MV-4-11 (cell line): ENCODE measurements at regions not wholly inside any gene's neighbourhood (a gene's known extent, or its start where the extent isn't known, plus 50 kb on each side); places are given as distances from the start of the nearest gene placed in this dataset.

ENCODE experiments used
- DNase-seq: peaks from one replicate; lab custom pipeline; 2025; lab: John Stamatoyannopoulos, UW

DNA sequence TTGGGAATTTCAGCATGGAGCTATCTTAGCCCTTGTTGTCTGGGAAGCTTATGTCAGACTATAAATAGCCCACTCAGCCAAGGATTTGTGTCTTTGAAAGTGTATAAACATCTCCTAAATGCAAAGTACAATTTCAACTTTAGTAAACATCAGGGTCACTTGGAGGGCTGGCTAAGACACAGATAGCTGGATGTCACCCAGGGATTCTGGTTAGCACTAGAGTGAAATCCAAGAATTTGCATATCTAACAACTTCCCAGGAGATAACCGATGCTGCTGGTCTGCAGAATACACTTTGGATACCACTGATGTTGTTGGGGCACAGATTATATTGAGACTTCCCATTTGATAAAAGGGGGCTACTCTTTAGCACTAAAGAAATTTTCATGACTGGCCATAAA lies 130.9 kb downstream of the PAX1 start:
- DNase-seq = no peak

DNA sequence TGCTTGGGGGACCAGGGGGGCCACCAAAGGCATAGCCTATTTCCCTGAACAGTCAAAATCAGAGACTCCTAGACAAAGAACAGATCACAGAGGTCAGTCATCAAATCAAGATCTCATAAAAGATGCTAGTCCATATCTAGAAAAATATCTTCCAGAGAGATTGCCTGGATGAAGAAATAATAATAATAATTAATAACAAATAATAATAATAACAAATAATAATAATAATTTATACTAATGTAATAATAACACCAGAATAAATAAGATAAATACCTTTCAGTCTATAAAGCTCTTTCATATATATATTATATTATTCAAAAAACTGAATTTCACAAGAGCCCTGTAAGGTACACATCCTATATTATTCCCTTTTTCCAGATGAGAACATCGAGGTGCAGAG lies 129.6 kb downstream of the PAX1 start:
- no peak for DNase-seq

DNA sequence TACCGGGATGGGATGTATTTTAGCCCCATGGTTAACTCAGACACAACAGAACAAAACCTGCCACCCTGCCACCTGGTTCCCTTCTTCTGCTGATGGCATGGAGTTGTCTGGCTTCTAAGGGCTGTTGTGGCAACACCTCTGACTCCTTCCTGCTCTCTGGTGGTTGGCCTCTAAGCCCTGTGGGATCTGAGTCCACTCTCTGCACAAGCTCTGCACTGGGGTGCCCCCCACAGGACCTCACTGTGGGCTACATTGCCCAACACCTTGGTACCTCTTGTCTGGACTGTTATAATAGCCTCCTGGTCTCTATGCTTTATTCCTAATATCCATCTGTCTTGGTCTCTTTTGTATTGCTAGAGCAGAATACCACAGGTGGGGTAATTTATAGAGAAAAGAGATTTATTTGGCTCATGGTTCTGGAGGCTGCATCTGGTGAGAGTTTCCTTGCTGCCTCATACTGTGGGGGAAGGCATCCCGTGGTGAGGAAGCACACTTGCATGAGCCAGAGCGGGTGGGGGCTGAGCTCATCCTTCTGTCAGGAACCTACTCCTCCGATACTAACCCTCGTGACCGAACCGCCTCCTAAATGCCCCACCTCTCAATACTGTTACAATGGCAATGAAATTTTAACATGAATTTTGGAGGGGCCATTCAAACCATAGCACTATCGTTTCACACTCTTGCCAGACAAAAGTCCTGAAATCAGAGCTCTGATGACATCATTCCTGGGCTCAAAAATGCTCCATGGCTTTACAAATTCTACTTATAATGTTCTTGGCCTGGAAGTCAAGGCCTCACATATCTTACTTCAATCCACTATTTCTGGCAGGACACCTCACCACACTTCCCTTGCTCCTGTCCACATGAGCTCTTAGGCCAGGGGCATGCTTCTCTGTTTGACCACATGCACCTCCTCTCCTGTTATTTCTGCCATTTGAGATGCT lies 127.2 kb downstream of the PAX1 start:
- DNase-seq = no peak

DNA sequence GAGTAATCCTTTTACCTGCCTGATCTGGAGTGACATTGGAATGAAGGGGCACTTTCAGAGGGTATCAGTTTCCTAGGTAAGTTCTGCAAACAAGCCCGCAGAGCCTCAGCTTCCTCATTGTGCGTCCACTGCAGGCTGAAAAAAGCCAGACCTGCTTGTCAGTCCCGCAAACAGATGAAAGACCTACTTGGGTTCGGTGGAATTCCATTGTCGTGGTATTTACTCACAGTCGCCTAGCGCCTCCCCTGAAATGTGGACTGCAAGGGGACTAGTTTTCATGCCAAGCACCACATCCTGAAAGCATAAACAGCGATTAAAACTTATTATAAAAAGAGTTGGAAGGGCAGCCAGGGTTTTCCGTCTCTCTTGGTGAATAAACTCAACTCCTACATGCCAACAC lies 121.5 kb downstream of the PAX1 start:
- DNase-seq = no peak

DNA sequence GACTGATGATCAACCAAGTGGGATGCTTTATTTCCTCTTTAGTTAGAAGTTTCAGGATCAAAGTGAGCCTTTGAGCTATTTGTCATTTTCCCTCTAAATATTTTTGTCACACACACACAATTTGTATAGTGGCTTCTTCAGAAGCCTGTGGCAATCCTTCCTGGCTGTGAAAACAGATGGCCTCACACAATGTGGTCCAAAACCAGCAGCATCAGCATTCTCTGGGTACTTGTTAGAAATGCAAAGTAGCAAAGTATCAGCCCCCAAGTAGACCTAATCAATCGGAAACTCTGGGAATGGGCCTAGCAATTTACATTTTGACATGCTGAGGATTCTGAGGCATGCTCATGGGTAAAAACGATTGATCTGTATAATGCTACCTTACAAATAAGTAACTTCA lies 115.9 kb downstream of the PAX1 start:
- no peak for DNase-seq

DNA sequence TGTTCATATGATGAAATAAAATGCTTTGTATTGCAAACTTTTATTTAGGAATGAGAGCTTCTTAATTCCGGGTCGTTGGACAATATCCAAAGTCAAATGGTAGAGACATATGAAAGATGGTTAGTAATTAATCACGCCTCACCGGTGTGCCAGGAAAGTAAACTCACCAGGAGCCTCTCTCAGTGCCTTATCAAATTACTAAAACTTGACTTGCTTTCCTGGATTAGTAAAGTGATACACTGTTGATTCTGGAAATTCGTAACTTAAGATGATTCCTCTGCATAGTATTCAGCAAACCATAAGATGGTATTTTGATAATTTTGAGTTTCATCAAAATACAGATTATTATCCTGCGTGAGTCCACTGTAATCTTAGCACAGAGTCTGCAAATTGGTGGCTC lies 115.2 kb downstream of the PAX1 start:
- DNase-seq = no peak

DNA sequence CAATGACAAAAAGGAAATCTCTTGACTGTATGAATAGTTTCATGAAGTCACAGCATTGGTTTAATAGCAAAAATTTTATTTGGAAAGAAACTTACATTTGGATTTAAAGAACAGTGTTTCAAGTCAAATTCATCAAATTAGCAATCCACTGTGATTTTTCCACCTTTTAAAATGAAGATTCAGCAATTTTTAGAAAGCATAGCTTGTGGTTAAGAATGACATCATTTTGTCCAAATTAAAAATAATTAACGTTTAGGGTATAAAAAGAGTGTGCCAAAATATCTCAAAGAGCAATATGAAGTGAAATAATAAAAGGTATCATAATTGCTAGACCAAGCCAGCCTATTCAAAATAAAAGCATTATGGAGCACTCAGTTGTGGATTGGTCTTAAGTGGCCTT lies 114.6 kb downstream of the PAX1 start:
- DNase-seq = no peak

DNA sequence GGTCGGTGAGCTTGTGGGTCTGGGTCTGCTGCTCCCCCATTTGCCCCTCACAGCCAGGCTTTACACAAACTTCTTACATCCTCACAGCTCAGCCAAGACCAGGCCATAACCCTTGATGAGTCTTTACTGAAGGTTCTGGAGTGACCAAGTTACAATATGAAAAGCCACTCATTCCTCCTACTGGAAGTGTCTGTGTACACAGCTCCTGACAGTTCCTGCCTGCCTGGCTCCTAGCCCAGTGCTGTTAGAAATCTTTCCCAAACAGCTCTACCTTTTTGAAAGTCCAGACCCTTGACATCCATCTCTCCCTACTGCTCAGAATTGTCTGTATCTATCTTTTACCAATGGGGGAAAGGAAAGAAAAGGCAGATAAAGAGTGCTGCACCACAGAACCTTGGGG lies 106.9 kb downstream of the PAX1 start:
- no peak for DNase-seq

DNA sequence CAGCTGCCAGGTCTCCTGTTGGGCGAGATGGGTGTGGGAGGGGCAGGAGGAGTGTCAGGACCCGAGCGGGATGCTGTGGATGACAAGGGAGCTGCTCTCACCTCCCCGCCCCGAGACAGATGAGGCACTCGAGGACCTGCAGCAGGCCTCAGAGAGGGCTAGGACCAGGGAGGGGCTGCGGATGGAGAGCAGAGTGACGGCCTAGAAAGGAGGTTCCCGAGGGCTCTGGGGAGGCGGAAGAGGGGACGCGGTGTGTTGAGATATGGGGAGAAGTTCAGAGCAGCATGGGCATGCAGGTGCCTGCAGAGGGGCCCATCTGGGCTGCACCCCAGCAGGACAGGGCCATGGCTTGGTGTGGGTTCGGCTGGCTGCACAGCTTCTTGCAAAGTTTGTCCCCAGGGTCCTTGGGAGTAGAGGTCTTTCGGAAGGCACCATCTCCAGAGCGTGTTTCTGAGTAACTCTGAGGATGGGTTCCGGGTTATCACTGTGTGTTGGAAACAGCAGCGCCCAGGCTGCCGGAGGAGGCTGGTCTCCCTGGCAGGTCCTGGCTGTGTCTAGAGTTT lies 104.6 kb downstream of the PAX1 start:
- DNase-seq = no peak

DNA sequence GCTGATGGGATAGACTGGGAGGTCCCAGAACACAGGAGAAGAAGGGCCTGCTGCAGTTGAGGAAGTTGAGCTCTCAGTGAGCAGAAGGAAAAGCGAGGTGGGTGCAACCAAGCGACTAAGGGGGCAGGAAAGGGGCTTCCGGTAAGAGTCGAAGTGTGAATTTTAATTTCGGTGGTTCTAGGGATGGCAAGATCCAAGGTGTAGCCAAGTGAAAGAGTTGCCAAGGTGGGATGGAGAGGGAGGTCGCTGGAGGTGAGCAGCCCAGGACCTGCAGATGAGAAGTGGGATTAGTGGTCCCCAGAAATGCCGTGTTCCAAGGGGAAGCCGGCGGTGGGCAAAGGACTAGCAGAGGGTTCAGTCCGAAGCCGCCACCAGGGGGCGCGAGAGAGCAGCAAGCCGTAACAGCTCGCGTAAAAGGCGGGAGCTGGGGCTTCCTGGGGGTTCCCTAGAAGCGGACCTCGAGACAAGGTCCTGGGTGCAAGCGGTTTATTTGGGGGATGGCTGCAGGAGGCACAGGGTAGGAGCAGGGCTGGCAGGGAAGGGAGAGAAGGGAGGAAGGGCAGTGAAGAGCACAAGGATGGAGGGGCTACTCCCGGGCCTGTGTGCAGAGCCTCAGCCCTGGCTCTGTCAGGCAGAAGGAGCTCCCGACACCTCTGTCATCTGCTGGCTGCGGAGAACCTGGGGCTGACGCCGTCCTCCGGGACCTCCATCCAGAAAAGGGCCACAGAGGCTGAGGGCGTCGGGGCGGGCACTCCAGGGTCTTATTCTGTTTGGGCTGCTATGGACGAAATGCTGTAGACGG lies 103.6 kb downstream of the PAX1 start:
- no peak for DNase-seq

DNA sequence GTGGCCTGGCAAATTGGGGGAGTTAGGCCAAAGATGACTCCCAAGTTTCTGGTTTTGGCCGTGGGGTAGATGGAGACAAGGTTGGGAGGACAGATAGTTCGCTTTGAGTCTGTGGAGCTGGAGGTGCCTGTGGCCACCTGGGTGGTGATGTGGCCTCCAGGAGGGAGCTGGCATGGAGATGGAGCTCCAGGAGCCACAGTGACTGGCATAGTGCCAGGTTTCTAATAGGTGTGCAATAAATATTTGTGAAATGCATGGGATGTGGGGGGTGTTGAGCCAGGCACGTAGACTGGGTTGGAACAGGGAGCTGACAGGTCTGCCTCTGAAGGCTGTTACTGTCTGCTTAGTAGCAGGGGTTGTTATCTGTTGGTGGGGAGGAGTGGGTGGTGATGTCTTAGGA lies 102.7 kb downstream of the PAX1 start:
- DNase-seq = no peak

DNA sequence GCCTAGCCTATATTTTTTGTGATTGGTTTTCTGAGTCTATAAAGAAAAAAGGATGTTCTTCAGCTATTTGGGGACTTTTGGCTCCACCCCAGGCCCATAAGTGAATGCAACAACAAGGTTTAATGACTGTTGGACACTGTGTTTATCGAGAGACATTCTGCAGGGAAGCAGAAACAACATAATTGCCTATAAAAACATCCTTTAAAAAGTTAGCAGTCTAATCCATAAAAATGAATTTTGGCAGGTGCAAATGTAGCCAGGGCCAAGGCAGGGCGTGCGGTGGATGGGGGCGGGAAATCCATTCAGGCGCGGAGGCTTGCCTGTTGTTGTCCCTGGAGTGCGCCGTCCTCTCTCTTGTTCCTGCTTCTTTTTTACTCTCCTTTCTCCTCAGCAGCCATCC lies 99.3 kb downstream of the PAX1 start:
- DNase-seq = no peak

DNA sequence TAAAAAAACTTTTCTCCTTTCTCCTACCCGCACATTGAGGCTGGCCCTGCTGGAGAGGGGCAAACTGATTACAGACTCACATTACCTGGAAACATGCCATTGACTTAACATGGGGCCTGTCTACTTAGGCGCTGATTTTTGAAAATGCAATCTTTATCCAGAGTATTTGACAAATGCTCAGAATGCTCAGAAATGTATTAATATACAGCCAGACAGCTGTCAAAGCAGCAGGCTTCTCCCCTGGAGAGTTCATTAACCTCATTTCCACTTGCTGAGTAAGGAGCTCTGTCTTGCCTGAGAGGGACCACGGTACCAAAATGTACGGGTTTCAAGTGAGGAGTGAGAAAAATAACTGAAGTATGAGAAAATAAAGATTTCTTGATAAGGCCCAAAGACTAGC lies 95.7 kb downstream of the PAX1 start:
- DNase-seq = no peak

DNA sequence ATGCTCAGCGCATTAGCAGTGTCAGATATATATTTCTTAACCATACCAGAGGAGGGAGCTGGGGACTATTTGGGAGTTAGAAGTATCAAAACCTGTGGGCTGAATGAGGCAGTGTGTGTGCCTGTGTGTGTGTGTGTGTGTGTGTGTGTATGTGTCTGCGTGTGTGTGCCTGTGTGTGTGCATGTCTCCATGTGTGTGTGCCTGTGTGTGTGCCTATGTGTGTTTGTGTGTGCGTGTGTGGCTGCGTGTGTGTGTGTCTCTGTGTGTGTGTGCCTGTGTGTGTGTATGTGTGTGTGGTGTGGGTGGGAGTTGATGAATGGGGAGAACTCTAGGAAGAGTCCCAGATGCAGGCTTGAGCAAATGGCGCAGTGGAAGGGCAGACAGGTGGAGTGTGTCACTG lies 92.9 kb downstream of the PAX1 start:
- DNase-seq = no peak

DNA sequence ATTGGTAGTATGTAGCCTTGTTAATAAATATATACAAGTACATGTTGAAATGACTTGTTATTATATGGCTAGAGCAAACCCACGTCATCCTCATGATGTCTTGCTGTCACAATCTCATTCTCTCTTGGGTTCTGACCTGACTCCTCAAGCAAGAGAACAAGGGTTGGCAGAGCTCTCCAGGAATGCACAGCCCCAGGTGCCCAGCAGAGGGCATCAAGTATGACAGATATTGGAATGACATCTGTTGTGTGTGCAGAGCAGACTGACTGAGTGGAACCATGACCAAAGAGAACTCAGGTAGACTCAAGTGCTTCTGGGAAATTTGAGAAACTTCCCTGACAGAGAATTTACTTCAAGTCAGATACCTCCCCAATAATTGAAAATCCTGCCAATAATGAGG lies 90.6 kb downstream of the PAX1 start:
- DNase-seq = no peak

DNA sequence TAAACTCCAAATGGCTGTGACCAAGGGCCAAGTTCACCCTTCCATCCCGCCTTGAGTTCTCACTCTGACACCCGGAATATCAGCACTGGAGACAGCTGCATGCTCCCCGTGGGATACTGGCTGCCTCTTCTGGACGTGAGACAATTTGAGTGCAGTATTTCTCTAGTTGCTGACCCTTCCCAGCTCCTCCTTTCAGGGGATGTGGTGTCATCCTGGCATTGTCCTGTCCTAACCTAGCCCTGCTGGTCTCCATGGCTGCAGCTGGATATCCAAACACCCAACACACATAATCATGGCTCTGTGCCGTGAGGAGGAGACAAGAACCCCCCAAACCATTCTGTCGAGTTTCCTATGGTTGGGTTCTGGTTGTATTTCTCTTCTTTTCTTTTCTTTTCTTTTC lies 82.6 kb downstream of the PAX1 start:
- DNase-seq = no peak

DNA sequence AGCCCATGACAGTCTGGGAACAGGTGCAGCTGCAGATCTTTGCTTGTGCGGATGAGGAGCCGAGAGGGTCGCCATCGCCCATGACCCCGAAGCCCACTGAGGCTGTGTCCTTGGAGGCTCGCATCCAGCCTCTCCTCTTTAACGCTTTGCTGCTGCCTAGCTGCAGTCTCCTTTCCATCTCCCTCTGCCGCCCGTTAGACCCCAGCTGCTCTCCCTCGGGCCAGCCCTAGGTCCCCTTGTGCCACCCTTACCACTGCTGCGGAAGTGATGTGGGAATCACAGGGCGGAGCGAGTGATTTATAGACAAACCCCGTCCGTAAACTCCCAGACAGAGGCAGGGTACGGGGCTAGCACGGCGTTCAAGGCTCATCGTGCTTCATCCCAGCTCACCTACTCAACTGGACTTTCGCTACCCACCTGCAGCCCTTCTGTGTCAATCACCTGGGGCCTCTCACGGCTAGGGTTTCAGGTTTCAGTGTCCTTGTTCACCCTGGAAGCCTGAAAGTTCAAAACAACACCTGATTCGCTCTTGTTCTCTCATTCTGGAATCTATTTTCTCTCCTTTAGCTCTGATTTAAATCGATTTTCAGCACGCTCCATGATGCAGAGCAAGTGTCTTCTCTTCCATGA lies 76.1 kb downstream of the PAX1 start:
- no peak for DNase-seq

DNA sequence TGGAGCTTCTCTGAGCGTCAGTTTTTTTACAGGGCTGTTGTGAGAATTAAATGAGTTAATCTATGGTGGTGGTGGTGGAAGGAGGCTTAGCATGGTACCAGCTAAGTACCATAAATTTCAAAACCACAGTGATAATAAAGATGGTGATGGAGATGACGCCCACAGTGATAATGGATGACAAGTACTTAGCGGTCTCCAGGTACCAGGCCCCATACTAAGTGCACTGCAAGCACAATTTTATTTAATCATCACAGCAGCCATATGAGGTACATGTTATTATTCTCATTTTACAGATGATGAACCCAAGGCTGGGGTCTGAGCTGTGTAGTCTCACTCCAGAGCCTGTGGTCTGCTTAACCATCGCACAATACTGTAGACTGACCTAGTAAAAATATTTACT lies 75.1 kb downstream of the PAX1 start:
- DNase-seq = no peak
